ENCODE measurements at regions not wholly inside any gene's neighbourhood (a gene's known extent, or its start where the extent isn't known, plus 50 kb on each side); places are given as distances from the start of the nearest gene placed in this dataset.
"Not testable (repeated sequence)": the region's sequence is repeated elsewhere in the genome, so short reads cannot be mapped to it uniquely, and the experiment has no call there.

DNA sequence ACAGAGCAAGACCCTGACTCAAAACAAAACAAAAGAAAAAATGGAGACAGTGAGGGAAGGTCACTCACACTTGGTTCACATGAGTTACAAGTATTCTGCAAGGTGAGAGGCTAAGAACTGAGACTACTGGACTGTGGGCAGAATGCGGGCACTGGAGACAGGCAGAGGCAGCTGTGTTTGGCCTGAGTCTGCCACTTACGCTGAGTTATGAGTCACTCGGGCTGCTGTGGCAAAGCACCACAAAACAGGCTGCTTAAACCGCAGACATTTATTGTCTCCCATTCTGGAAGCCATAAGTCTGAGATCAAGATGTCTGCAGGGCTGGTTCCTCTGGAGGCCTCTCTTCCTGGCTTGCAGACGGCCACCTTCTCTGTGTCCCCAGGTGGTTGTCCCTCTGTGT, 122.8 kb downstream of the SHANK2 start:
- Histone ChIP-seq H3K27me3 (ENCODE audit: control insufficient read depth, insufficient read depth, low read length, poor library complexity, severe bottlenecking) (no peaks in the 10 kb centered on the region), H3K4me1 (ENCODE audit: control insufficient read depth, insufficient read depth, low read length) (peaks cover 10% of the 10 kb centered on the region), H3K9me3 (ENCODE audit: control insufficient read depth, low read length) (no peaks in the 10 kb centered on the region), H3K36me3 (ENCODE audit: control insufficient read depth, insufficient read depth, low read length) (no peaks in the 10 kb centered on the region), H3K9ac (ENCODE audit: extremely low read depth, low read length, poor library complexity, severe bottlenecking) (no peak overlapping the region), H3K27ac (ENCODE audit: low read depth, low read length) (no peak overlapping the region), H3K4me3 (ENCODE audit: low read length) (no peak overlapping the region)
- no peaks in the 10 kb centered on the region for H3K27me3 Mint-ChIP-seq (ENCODE audit: insufficient read depth)
- H3K36me3 Mint-ChIP-seq (ENCODE audit: low read depth) = peaks cover 6% of the 10 kb centered on the region
- no peak for DNase-seq
- TF ChIP-seq, protein P1, sequence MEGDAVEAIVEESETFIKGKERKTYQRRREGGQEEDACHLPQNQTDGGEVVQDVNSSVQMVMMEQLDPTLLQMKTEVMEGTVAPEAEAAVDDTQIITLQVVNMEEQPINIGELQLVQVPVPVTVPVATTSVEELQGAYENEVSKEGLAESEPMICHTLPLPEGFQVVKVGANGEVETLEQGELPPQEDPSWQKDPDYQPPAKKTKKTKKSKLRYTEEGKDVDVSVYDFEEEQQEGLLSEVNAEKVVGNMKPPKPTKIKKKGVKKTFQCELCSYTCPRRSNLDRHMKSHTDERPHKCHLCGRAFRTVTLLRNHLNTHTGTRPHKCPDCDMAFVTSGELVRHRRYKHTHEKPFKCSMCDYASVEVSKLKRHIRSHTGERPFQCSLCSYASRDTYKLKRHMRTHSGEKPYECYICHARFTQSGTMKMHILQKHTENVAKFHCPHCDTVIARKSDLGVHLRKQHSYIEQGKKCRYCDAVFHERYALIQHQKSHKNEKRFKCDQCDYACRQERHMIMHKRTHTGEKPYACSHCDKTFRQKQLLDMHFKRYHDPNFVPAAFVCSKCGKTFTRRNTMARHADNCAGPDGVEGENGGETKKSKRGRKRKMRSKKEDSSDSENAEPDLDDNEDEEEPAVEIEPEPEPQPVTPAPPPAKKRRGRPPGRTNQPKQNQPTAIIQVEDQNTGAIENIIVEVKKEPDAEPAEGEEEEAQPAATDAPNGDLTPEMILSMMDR (conservative IDR thresholded peaks at IDR 0.05) = no peak
- H3K4me1 Mint-ChIP-seq = peaks cover 15% of the 10 kb centered on the region
- 91 to 93% methylated on average over 5 of the region's 5 CpGs for WGBS, 2 experiments (ENCODE audit: insufficient coverage in 1 of 2, insufficient read length in 1 of 2)
- H3K4me3 Mint-ChIP-seq = no peak overlapping the region
- H3K27ac Mint-ChIP-seq = no peak overlapping the region
- H3K9me3 Mint-ChIP-seq = no peaks in the 10 kb centered on the region

DNA sequence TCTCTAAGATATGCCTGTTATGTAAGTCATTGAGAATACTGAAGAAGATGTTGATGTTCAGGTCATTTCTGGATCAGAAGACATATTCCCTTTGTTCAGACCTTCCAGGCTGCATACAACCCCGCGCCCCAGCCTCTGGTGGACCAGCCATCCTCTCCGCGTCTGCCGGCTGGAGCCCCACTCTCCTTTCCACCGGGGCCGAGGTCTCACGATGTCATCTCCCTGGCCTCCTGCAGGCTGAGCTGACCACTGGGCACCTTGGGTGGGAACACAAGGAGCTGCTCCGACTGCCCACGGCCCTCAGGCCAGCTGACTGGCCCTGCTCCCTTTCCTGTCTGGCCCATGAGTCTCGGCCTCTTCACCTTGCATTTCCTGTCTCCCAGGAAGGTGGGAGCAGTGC, 124.6 kb downstream of the SHANK2 start:
- WGBS, 2 experiments (ENCODE audit: insufficient coverage in 1 of 2, insufficient read length in 1 of 2) = 93 to 100% methylated on average over 7 to 11 of the region's 11 CpGs
- H3K36me3 Mint-ChIP-seq (ENCODE audit: low read depth) = peaks cover 12% of the 10 kb centered on the region
- no peaks in the 10 kb centered on the region for H3K9me3 ChIP-seq (ENCODE audit: control insufficient read depth, low read length)

DNA sequence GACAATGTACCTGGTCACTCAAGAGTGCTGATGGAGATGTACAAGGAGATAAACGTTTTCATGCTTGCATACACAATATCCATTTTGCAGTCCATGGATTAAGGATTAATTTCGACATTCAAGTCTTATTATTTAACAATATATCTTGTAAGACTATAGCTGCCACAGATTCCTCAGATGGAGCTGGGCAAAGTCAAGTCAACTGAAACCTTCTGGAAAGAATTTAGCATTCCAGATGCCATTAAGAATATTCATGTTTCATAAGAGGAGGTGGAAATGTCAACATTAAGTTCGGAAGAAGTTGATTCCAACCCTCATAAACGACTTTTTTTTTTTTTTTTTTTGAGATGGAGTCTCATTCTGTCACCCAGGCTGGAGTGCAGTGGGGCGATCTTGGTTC, 126.0 kb downstream of the SHANK2 start:
- 91 to 100% methylated on average over 2 to 5 of the region's 5 CpGs for WGBS, 2 experiments (ENCODE audit: insufficient coverage in 1 of 2, insufficient read length in 1 of 2)
- H3K36me3 Mint-ChIP-seq (ENCODE audit: low read depth) = peaks cover 12% of the 10 kb centered on the region
- not testable (repeated sequence) for H3K9me3 Mint-ChIP-seq

More for the DNA sequence above, 124.6 kb downstream of the SHANK2 start:
- Histone ChIP-seq H3K27me3 (ENCODE audit: control insufficient read depth, insufficient read depth, low read length, poor library complexity, severe bottlenecking) (no peaks in the 10 kb centered on the region), H3K4me1 (ENCODE audit: control insufficient read depth, insufficient read depth, low read length) (peaks cover 10% of the 10 kb centered on the region), H3K27ac (ENCODE audit: low read depth, low read length) (no peak overlapping the region), H3K4me3 (ENCODE audit: low read length) (no peak overlapping the region), H3K36me3 (ENCODE audit: control insufficient read depth, insufficient read depth, low read length) (no peaks in the 10 kb centered on the region), H3K9ac (ENCODE audit: extremely low read depth, low read length, poor library complexity, severe bottlenecking) (no peak overlapping the region)
- Mint-ChIP-seq H3K4me1 (peaks cover 15% of the 10 kb centered on the region), H3K27ac (no peak overlapping the region), H3K27me3 (ENCODE audit: insufficient read depth) (no peaks in the 10 kb centered on the region), H3K4me3 (no peak overlapping the region), H3K9me3 (no peaks in the 10 kb centered on the region)
- TF ChIP-seq, protein P1 (conservative IDR thresholded peaks at IDR 0.05) = no peak
- no peak for DNase-seq

DNA sequence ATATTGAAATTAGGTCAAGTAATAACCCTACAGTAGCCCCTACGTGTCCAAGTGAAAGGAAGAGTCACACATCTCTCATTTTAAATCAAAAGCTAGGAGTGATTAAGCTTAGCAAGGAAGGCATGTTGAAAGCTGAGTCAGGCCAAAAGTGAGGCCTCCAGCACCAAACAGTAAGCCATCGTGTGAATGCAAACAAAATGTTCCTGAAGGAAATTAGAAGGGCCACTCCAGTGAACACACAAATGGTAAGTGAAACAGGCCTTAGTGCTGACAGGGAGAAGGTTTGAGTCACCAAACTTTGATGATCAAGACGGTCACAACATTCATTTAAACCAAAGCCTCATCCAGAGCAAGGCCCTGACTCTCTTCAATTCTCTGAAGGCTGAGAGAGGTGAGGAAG, 127.2 kb downstream of the SHANK2 start:
- H3K27ac Mint-ChIP-seq = no peak overlapping the region
- H3K4me3 Mint-ChIP-seq = no peak overlapping the region
- WGBS, 2 experiments (ENCODE audit: insufficient coverage in 1 of 2, insufficient read length in 1 of 2) = 71 to 82% methylated on average over 1 to 3 of the region's 3 CpGs
- no peaks in the 10 kb centered on the region for H3K27me3 Mint-ChIP-seq (ENCODE audit: insufficient read depth)
- Histone ChIP-seq H3K4me1 (ENCODE audit: control insufficient read depth, insufficient read depth, low read length) (peaks cover 2% of the 10 kb centered on the region), H3K9me3 (ENCODE audit: control insufficient read depth, low read length) (no peaks in the 10 kb centered on the region), H3K9ac (ENCODE audit: extremely low read depth, low read length, poor library complexity, severe bottlenecking) (no peak overlapping the region), H3K27me3 (ENCODE audit: control insufficient read depth, insufficient read depth, low read length, poor library complexity, severe bottlenecking) (no peaks in the 10 kb centered on the region), H3K4me3 (ENCODE audit: low read length) (no peak overlapping the region), H3K36me3 (ENCODE audit: control insufficient read depth, insufficient read depth, low read length) (no peaks in the 10 kb centered on the region), H3K27ac (ENCODE audit: low read depth, low read length) (no peak overlapping the region)
- TF ChIP-seq, protein P1 (conservative IDR thresholded peaks at IDR 0.05) = no peak
- H3K4me1 Mint-ChIP-seq = peaks cover 6% of the 10 kb centered on the region
- H3K9me3 Mint-ChIP-seq = no peaks in the 10 kb centered on the region
- peaks cover 10% of the 10 kb centered on the region for H3K36me3 Mint-ChIP-seq (ENCODE audit: low read depth)
- no peak for DNase-seq

More for the DNA sequence above, 126.0 kb downstream of the SHANK2 start:
- not testable (repeated sequence) for H3K27ac ChIP-seq (ENCODE audit: low read depth, low read length); H3K27ac Mint-ChIP-seq; H3K36me3 ChIP-seq (ENCODE audit: control insufficient read depth, insufficient read depth, low read length); DNase-seq; H3K4me3 Mint-ChIP-seq; H3K9ac ChIP-seq (ENCODE audit: extremely low read depth, low read length, poor library complexity, severe bottlenecking); H3K27me3 ChIP-seq (ENCODE audit: control insufficient read depth, insufficient read depth, low read length, poor library complexity, severe bottlenecking); H3K27me3 Mint-ChIP-seq (ENCODE audit: insufficient read depth); H3K4me1 ChIP-seq (ENCODE audit: control insufficient read depth, insufficient read depth, low read length); H3K4me1 Mint-ChIP-seq; H3K4me3 ChIP-seq (ENCODE audit: low read length); H3K9me3 ChIP-seq (ENCODE audit: control insufficient read depth, low read length)
